Astrocyte (in vitro differentiated cells and primary cell): ENCODE measurements at regions not wholly inside any gene's neighbourhood (a gene's known extent, or its start where the extent isn't known, plus 50 kb on each side); places are given as distances from the start of the nearest gene placed in this dataset.

ENCODE experiments used
- DNase-seq: peaks from one replicate; pipeline ENCODE4 v3.0.0-alpha.2; 2010; ENCODE audit warnings: low read depth
- FAIRE-seq: peaks from 2 replicates; lab custom pipeline; 2011; peaks lifted over from hg19 to GRCh38; lab: Jason Lieb, UNC
- H2AFZ ChIP-seq: 2 replicates; pipeline ENCODE4 v1.6.0; 2012; ENCODE audit warnings: low read depth, low read length, inconsistent platforms
- H3K27ac ChIP-seq: 2 replicates; pipeline ENCODE4 v1.5.1; 2011; ENCODE audit warnings: low read depth, low read length, inconsistent platforms
- H3K27me3 ChIP-seq: 2 replicates; pipeline ENCODE4 v1.6.0; 2011; ENCODE audit warnings: low read length, inconsistent platforms; ENCODE audit not compliant: insufficient read depth
- H3K36me3 ChIP-seq: 2 replicates; pipeline ENCODE4 v1.5.1; 2011; ENCODE audit warnings: low read length, inconsistent platforms; ENCODE audit not compliant: insufficient read depth
- H3K4me1 ChIP-seq: 2 replicates; pipeline ENCODE4 v1.5.1; 2011; ENCODE audit warnings: low read length, inconsistent platforms; ENCODE audit not compliant: insufficient read depth
- H3K4me2 ChIP-seq: 2 replicates; pipeline ENCODE4 v1.6.0; 2012; ENCODE audit warnings: low read length, inconsistent platforms
- H3K4me3 ChIP-seq: 2 replicates; pipeline ENCODE4 v1.5.1; 2011; ENCODE audit warnings: low read depth, mild to moderate bottlenecking, low read length, inconsistent platforms; ENCODE audit not compliant: insufficient read depth
- H3K79me2 ChIP-seq: 2 replicates; pipeline ENCODE4 v1.6.0; 2012; ENCODE audit warnings: mild to moderate bottlenecking, low read length, inconsistent platforms; ENCODE audit not compliant: insufficient read depth
- H3K9ac ChIP-seq: 2 replicates; pipeline ENCODE4 v1.6.0; 2012; ENCODE audit warnings: mild to moderate bottlenecking, low read length, inconsistent platforms
- H3K9me3 ChIP-seq: 2 replicates; pipeline ENCODE4 v1.5.1; 2012; ENCODE audit warnings: low read depth, mild to moderate bottlenecking, low read length, inconsistent platforms; ENCODE audit not compliant: insufficient read depth
- H4K20me1 ChIP-seq: 2 replicates; pipeline ENCODE4 v1.6.0; 2012; ENCODE audit warnings: low read length, inconsistent platforms; ENCODE audit not compliant: insufficient read depth
- H3K27ac Mint-ChIP-seq: one replicate; pipeline ENCODE4 v1.8.0; 2021; ENCODE audit warnings: mild to moderate bottlenecking, mixed read lengths; ENCODE audit not compliant: unreplicated experiment
- H3K27me3 Mint-ChIP-seq: one replicate; pipeline ENCODE4 v1.8.0; 2021; ENCODE audit warnings: low read depth, mixed read lengths; ENCODE audit not compliant: unreplicated experiment
- H3K36me3 Mint-ChIP-seq: one replicate; pipeline ENCODE4 v1.8.0; 2021; ENCODE audit warnings: low read depth, mixed read lengths; ENCODE audit not compliant: unreplicated experiment
- H3K4me1 Mint-ChIP-seq: one replicate; pipeline ENCODE4 v1.8.0; 2021; ENCODE audit warnings: low read depth, mixed read lengths; ENCODE audit not compliant: unreplicated experiment
- H3K4me3 Mint-ChIP-seq: one replicate; pipeline ENCODE4 v1.8.0; 2021; ENCODE audit warnings: mild to moderate bottlenecking, moderate library complexity, mixed read lengths; ENCODE audit not compliant: unreplicated experiment
- H3K9me3 Mint-ChIP-seq: one replicate; pipeline ENCODE4 v1.8.0; 2021; ENCODE audit warnings: mild to moderate bottlenecking, mixed read lengths; ENCODE audit not compliant: unreplicated experiment
- EZH2 ChIP-seq: IDR thresholded peaks from 2 replicates; pipeline ENCODE4 v1.6.1; 2012; ENCODE audit warnings: mild to moderate bottlenecking, low read length, inconsistent platforms; ENCODE audit not compliant: insufficient read depth
- TF ChIP-seq, protein P1 (sequence below): IDR thresholded peaks from 2 replicates; pipeline ENCODE4 v1.5.1; 2011; ENCODE audit warnings: low read depth, mild to moderate bottlenecking, inconsistent platforms, low read length, moderate library complexity; ENCODE audit not compliant: insufficient read depth

DNA sequence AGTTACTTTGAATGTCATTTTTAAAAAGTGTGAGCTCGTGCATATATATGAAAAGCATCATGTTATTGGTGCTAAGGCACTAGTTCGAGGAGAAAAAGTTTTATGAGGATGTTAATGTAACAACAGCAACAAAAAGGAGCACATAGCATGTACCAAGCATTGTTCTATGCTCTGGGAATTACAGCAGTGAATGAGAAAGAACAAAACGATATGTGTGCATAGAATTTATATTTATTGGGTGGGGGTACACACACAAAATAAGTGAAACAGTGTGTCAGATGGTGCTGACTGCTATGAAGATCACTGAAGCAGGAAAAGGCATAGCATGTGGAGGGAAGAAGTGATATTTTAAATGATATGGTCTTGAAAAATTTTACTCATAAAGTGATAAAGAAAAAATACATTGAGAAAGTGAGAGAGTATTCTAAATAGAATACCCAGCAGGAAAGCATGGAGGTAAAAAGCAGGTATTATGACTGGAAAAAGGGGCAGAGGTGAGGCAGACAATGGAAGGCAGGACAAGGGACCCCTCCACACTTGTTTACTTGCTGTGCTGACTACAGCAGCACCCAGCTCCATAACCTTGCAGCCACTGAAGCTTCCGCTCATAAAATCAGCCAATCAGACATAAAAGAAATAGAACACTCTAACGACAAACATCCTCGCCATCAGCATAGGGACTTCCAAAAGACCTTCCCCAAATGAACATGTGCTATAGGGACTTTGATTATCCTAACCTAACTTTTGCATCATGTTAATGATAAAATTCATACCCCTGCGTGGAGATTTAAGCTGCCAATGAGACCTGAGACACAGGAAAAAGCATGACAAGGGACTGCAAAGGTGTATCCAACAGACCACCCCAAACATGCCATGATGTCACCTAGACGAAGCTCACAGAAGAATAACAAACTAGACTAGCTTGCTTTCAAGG, 119.9 kb downstream of the HFE start:
- Mint-ChIP-seq H3K4me1 (peaks cover 3% of the 10 kb centered on the region), H3K9me3 (no peaks in the 10 kb centered on the region), H3K36me3 (peaks cover 5% of the 10 kb centered on the region), H3K27ac (no peak overlapping the region), H3K27me3 (no peaks in the 10 kb centered on the region), H3K4me3 (no peak overlapping the region)
- Histone ChIP-seq H3K36me3 (no peaks in the 10 kb centered on the region), H3K4me1 (peaks cover 2% of the 10 kb centered on the region), H3K4me3 (peak overlapping the region; percentile 93), H3K79me2 (peaks cover 3% of the 10 kb centered on the region), H3K27ac (no peak overlapping the region), H3K4me2 (peak overlapping the region; percentile 90), H3K27me3 (no peaks in the 10 kb centered on the region), H4K20me1 (no peaks in the 10 kb centered on the region), H2AFZ (no peak overlapping the region), H3K9ac (peak overlapping the region; percentile 98), H3K9me3 (no peaks in the 10 kb centered on the region)
- DNase-seq (no peak), FAIRE-seq (no peak)
- TF ChIP-seq, protein P1, sequence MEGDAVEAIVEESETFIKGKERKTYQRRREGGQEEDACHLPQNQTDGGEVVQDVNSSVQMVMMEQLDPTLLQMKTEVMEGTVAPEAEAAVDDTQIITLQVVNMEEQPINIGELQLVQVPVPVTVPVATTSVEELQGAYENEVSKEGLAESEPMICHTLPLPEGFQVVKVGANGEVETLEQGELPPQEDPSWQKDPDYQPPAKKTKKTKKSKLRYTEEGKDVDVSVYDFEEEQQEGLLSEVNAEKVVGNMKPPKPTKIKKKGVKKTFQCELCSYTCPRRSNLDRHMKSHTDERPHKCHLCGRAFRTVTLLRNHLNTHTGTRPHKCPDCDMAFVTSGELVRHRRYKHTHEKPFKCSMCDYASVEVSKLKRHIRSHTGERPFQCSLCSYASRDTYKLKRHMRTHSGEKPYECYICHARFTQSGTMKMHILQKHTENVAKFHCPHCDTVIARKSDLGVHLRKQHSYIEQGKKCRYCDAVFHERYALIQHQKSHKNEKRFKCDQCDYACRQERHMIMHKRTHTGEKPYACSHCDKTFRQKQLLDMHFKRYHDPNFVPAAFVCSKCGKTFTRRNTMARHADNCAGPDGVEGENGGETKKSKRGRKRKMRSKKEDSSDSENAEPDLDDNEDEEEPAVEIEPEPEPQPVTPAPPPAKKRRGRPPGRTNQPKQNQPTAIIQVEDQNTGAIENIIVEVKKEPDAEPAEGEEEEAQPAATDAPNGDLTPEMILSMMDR = no peak
- no peak for TF ChIP-seq EZH2

DNA sequence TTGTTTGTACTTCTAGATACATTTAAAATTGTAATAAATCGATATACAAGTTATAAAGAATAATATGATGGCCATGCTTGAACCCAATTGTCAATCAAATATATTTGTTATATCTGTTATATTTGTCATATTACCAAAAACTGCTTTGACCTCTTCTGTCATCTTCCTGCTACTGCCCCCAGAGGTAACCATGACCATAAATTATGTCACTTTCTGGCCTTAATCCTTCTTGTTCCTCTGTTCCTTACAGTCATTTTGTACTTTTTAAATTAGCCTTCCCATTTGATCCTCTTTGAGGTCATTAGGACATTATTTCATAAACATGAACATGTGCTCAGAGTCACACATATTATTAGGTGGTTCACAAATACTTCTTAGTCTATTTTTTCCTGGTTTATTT, 124.7 kb downstream of the HFE start:
- H3K36me3 Mint-ChIP-seq = peaks cover 2% of the 10 kb centered on the region
- H3K27ac Mint-ChIP-seq = no peak overlapping the region
- TF ChIP-seq, protein P1 = no peak
- no peak for TF ChIP-seq EZH2
- Histone ChIP-seq H3K4me2 (no peak overlapping the region), H3K36me3 (no peaks in the 10 kb centered on the region), H4K20me1 (peaks cover 7% of the 10 kb centered on the region), H3K27me3 (no peaks in the 10 kb centered on the region), H3K4me3 (no peak overlapping the region), H3K4me1 (peaks cover 12% of the 10 kb centered on the region), H3K79me2 (no peaks in the 10 kb centered on the region), H3K9ac (no peak overlapping the region), H3K9me3 (no peaks in the 10 kb centered on the region), H3K27ac (no peak overlapping the region), H2AFZ (no peak overlapping the region)
- FAIRE-seq = no peak
- no peaks in the 10 kb centered on the region for H3K27me3 Mint-ChIP-seq
- no peaks in the 10 kb centered on the region for H3K4me1 Mint-ChIP-seq
- DNase-seq = no peak
- no peaks in the 10 kb centered on the region for H3K9me3 Mint-ChIP-seq
- peak overlapping the region; percentile 17 for H3K4me3 Mint-ChIP-seq
